ENCODE measurements at regions not wholly inside any gene's neighbourhood (a gene's known extent, or its start where the extent isn't known, plus 50 kb on each side); places are given as distances from the start of the nearest gene placed in this dataset.
"Not testable (repeated sequence)": the region's sequence is repeated elsewhere in the genome, so short reads cannot be mapped to it uniquely, and the experiment has no call there.

- H3K4me1 Mint-ChIP-seq (ENCODE audit: low read depth), result no peaks in the 10 kb centered on the region
- ATAC-seq, result no peak
- no peak overlapping the region for H3K27ac Mint-ChIP-seq
- no peak for DNase-seq
- H3K27me3 Mint-ChIP-seq (ENCODE audit: low read depth), result no peaks in the 10 kb centered on the region
- H3K36me3 Mint-ChIP-seq (ENCODE audit: low read depth), result no peaks in the 10 kb centered on the region
- no peak overlapping the region for H3K4me3 Mint-ChIP-seq
- CTCF ChIA-PET, result no interaction called here
- peaks cover 3% of the 10 kb centered on the region for H3K9me3 Mint-ChIP-seq (ENCODE audit: insufficient read depth)
- POLR2A ChIA-PET, result no interaction called here
Observed at GRCh38 chr2:84126084-84126483, 333.0 kb downstream of the SUCLG1 start.

DNA sequence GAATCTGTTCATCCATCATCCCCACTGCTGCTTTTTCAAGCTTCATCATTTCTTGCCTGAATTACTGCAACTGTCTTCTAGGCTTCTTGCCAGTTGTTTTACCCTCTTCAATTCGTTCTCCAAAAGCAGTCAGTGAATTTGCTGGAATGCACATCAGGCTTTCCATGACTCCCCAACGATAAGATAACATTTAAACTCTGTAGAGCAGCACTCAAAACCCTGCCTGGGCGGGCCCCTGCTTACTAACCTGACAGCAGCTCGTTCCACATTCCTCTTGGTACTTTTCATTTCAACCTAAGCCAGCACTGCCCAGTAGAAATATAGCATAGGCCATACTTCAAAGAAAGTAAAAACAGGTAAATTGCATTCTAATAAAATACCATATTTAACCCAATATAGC is 342.9 kb downstream of the SUCLG1 start:
- Mint-ChIP-seq H3K27me3 (ENCODE audit: low read depth) (peaks cover 2% of the 10 kb centered on the region), H3K36me3 (ENCODE audit: low read depth) (no peaks in the 10 kb centered on the region), H3K4me1 (ENCODE audit: low read depth) (no peaks in the 10 kb centered on the region), H3K9me3 (ENCODE audit: insufficient read depth) (no peaks in the 10 kb centered on the region), H3K4me3 (no peak overlapping the region), H3K27ac (no peak overlapping the region)
- ATAC-seq (no peak), DNase-seq (no peak)
- POLR2A ChIA-PET, result no interaction called here
- CTCF ChIA-PET, result no interaction called here

DNA sequence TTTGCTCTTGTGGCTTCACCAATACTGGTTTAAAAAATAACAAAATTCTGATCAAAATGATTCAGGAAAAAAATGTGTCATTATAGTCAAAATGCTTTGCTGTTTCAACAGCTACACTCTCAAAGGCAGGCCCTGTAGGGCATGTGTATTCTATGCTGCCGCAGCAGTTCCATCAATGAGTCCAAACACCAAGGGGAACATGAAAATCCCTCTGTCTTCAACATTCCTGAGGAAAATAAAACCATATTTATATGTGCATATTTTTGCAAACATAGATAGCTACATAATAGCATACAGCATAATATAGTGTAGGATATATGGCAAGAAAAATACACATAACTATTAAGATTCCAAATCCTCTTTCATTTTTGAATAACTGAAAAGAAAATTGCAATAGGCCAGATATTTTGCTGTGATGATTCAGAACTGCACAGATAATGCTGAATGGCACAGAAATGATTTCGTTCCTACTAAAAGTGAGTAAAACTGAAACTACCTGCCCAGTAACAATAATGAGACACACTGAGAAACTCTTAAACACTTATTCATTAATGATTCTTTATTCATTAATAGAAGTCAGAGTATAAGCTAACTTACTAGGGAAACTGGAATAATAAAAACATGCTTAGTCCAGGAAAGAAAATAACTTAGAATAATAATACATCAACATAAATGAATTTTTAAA is 343.8 kb downstream of the SUCLG1 start:
- H3K27me3 Mint-ChIP-seq (ENCODE audit: low read depth), result peaks cover 2% of the 10 kb centered on the region
- POLR2A ChIA-PET, result no interaction called here
- CTCF ChIA-PET, result no interaction called here

DNA sequence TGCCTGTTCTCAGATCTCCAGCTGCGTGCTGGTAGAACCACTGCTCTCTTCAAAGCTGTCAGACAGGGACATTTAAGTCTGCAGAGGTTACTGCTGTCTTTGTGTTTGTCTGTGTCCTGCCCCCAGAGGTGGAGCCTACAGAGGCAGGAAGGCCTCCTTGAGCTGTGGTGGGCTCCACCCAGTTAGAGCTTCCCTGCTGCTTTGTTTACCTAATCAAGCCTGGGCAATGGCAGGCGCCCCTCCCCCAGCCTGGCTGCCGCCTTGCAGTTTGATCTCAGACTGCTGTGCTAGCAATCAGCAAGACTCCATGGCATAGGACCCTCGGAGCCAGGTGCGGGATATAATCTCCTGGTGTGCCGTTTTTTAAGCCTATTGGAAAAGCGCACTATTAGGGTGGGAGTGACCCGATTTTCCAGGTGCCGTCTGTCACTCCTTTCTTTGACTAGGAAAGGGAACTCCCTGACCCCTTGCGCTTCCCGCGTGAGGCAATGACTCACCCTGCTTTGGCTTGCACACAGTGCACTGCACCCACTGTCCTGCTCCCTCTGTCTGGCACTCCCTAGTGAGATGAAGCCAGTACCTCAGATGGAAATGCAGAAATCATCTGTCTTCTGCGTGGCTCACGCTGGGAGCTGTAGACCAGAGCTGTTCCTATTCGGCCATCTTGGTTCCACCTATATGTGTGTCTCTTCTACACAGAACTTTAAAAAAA is 355.1 kb downstream of the SUCLG1 start:
- H3K4me1 Mint-ChIP-seq (ENCODE audit: low read depth); CTCF ChIA-PET: not testable (repeated sequence)

More for the DNA sequence above, 343.8 kb downstream of the SUCLG1 start:
- no peaks in the 10 kb centered on the region for H3K36me3 Mint-ChIP-seq (ENCODE audit: low read depth)
- H3K4me1 Mint-ChIP-seq (ENCODE audit: low read depth), result no peaks in the 10 kb centered on the region
- H3K27ac Mint-ChIP-seq, result no peak overlapping the region
- DNase-seq (no peak), ATAC-seq (no peak)
- H3K4me3 Mint-ChIP-seq, result no peak overlapping the region
- no peaks in the 10 kb centered on the region for H3K9me3 Mint-ChIP-seq (ENCODE audit: insufficient read depth)

DNA sequence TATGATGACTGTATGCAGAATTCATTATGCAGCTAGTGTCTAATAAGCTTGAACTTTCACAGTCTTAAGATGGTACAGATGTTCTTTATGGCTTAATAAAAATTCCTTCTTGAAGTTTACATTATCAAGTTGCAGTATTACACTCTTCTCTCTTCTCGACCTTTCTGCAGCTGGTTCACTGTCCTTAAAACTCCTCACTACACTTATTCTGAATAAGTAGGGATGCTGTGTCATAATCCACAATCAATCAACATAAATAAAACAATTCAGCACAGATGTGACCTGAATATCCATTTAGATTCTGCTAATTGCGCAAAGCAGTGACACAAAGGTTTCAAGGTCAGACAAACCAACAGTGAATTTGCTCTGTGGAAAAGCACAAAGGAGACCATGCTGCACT is 356.8 kb downstream of the SUCLG1 start:
- ChIA-PET POLR2A (no interaction called here), CTCF (interaction anchor here (0.9 kb wide), 1 partner anchor 24 kb away, joined by 3 read pairs; no protein-coding TSS in a partner anchor)
- Mint-ChIP-seq H3K27ac (no peak overlapping the region), H3K27me3 (ENCODE audit: low read depth) (no peaks in the 10 kb centered on the region), H3K4me1 (ENCODE audit: low read depth) (no peaks in the 10 kb centered on the region), H3K36me3 (ENCODE audit: low read depth) (no peaks in the 10 kb centered on the region), H3K9me3 (ENCODE audit: insufficient read depth) (no peaks in the 10 kb centered on the region), H3K4me3 (no peak overlapping the region)
- DNase-seq (no peak), ATAC-seq (no peak)

More for the DNA sequence above, 355.1 kb downstream of the SUCLG1 start:
- ATAC-seq; H3K9me3 Mint-ChIP-seq (ENCODE audit: insufficient read depth); H3K4me3 Mint-ChIP-seq; H3K36me3 Mint-ChIP-seq (ENCODE audit: low read depth); DNase-seq; POLR2A ChIA-PET; H3K27me3 Mint-ChIP-seq (ENCODE audit: low read depth); H3K27ac Mint-ChIP-seq: not testable (repeated sequence)

- POLR2A ChIA-PET, result no interaction called here
- ATAC-seq (no peak), DNase-seq (no peak)
- peaks cover 2% of the 10 kb centered on the region for H3K27me3 Mint-ChIP-seq (ENCODE audit: low read depth)
- no peak overlapping the region for H3K27ac Mint-ChIP-seq
- no peak overlapping the region for H3K4me3 Mint-ChIP-seq
- H3K4me1 Mint-ChIP-seq (ENCODE audit: low read depth), result no peaks in the 10 kb centered on the region
- CTCF ChIA-PET, result no interaction called here
- no peaks in the 10 kb centered on the region for H3K36me3 Mint-ChIP-seq (ENCODE audit: low read depth)
- H3K9me3 Mint-ChIP-seq (ENCODE audit: insufficient read depth), result no peaks in the 10 kb centered on the region
Observed at GRCh38 chr2:84088656-84089055, 370.4 kb downstream of the SUCLG1 start.

DNA sequence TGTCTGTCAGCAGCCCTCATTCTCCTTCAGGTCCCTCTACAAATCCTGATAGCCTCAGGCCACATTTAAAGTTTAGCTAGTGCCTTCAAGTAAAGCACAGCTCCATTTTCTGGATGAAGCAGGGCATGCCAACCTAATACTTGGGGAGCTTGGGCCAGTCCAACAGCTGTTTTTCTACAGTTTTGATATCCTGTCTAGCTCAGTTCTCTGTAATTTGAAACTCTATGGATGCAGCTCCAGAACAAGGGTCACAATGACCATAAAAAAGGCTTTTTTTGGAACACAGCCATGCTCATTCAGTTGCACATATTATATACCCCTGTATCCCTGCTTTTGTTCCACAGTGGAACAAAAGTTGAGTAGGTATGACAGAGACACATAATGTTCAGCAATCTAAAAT is 373.5 kb downstream of the SUCLG1 start:
- no peak overlapping the region for H3K27ac Mint-ChIP-seq
- POLR2A ChIA-PET, result no interaction called here
- no peaks in the 10 kb centered on the region for H3K36me3 Mint-ChIP-seq (ENCODE audit: low read depth)
- DNase-seq, result no peak
- no peaks in the 10 kb centered on the region for H3K9me3 Mint-ChIP-seq (ENCODE audit: insufficient read depth)
- no peak overlapping the region for H3K4me3 Mint-ChIP-seq
- H3K27me3 Mint-ChIP-seq (ENCODE audit: low read depth), result peaks cover 2% of the 10 kb centered on the region
- ATAC-seq, result no peak
- CTCF ChIA-PET, result no interaction called here
- H3K4me1 Mint-ChIP-seq (ENCODE audit: low read depth), result no peaks in the 10 kb centered on the region

GRCh38 chr2:84084856-84085255 is 374.2 kb downstream of the SUCLG1 start:
- no peaks in the 10 kb centered on the region for H3K4me1 Mint-ChIP-seq (ENCODE audit: low read depth)
- DNase-seq (no peak), ATAC-seq (no peak)
- H3K36me3 Mint-ChIP-seq (ENCODE audit: low read depth), result no peaks in the 10 kb centered on the region
- no peak overlapping the region for H3K27ac Mint-ChIP-seq
- peaks cover 2% of the 10 kb centered on the region for H3K27me3 Mint-ChIP-seq (ENCODE audit: low read depth)
- no peak overlapping the region for H3K4me3 Mint-ChIP-seq
- POLR2A ChIA-PET, result no interaction called here
- CTCF ChIA-PET, result interaction anchor here (1.0 kb wide), 1 partner anchor 218 kb away, joined by 3 read pairs; no protein-coding TSS in a partner anchor
- no peaks in the 10 kb centered on the region for H3K9me3 Mint-ChIP-seq (ENCODE audit: insufficient read depth)

- ATAC-seq, result no peak
- no peak for DNase-seq
- CTCF ChIA-PET, result interaction anchor here (1.0 kb wide), 1 partner anchor 219 kb away, joined by 3 read pairs; no protein-coding TSS in a partner anchor
- Mint-ChIP-seq H3K9me3 (ENCODE audit: insufficient read depth) (no peaks in the 10 kb centered on the region), H3K36me3 (ENCODE audit: low read depth) (no peaks in the 10 kb centered on the region), H3K27ac (no peak overlapping the region), H3K4me1 (ENCODE audit: low read depth) (no peaks in the 10 kb centered on the region), H3K27me3 (ENCODE audit: low read depth) (peaks cover 2% of the 10 kb centered on the region), H3K4me3 (no peak overlapping the region)
- POLR2A ChIA-PET, result no interaction called here
Observed at GRCh38 chr2:84083984-84084383, 375.1 kb downstream of the SUCLG1 start.

- no peaks in the 10 kb centered on the region for H3K36me3 Mint-ChIP-seq (ENCODE audit: low read depth)
- no peaks in the 10 kb centered on the region for H3K27me3 Mint-ChIP-seq (ENCODE audit: low read depth)
- no peaks in the 10 kb centered on the region for H3K9me3 Mint-ChIP-seq (ENCODE audit: insufficient read depth)
- ATAC-seq (no peak), DNase-seq (no peak)
- H3K4me3 Mint-ChIP-seq, result no peak overlapping the region
- POLR2A ChIA-PET, result no interaction called here
- H3K4me1 Mint-ChIP-seq (ENCODE audit: low read depth), result no peaks in the 10 kb centered on the region
- H3K27ac Mint-ChIP-seq, result no peak overlapping the region
- CTCF ChIA-PET, result interaction anchor here (1.0 to 1.1 kb wide), 2 partner anchors 24 to 56 kb away, joined by 3 read pairs; no protein-coding TSS in a partner anchor
Observed at GRCh38 chr2:84078471-84078870, 380.6 kb downstream of the SUCLG1 start.

GRCh38 chr2:84077496-84077895 is 381.6 kb downstream of the SUCLG1 start:
- no peak overlapping the region for H3K27ac Mint-ChIP-seq
- H3K27me3 Mint-ChIP-seq (ENCODE audit: low read depth), result no peaks in the 10 kb centered on the region
- no peaks in the 10 kb centered on the region for H3K4me1 Mint-ChIP-seq (ENCODE audit: low read depth)
- H3K9me3 Mint-ChIP-seq (ENCODE audit: insufficient read depth), result no peaks in the 10 kb centered on the region
- no peaks in the 10 kb centered on the region for H3K36me3 Mint-ChIP-seq (ENCODE audit: low read depth)
- DNase-seq (peak; percentile 27), ATAC-seq (no peak)
- ChIA-PET CTCF (interaction anchor here (1.1 kb wide), 1 partner anchor 25 kb away, joined by 3 read pairs; no protein-coding TSS in a partner anchor), POLR2A (interaction anchor here (0.6 kb wide), 1 partner anchor 388 kb away, joined by 3 read pairs; no protein-coding TSS in a partner anchor)
- no peak overlapping the region for H3K4me3 Mint-ChIP-seq

GRCh38 chr2:84071050-84071449 is 388.0 kb downstream of the SUCLG1 start:
- no peak overlapping the region for H3K4me3 Mint-ChIP-seq
- POLR2A ChIA-PET, result no interaction called here
- no peaks in the 10 kb centered on the region for H3K9me3 Mint-ChIP-seq (ENCODE audit: insufficient read depth)
- H3K27ac Mint-ChIP-seq, result no peak overlapping the region
- ATAC-seq (no peak), DNase-seq (no peak)
- CTCF ChIA-PET, result no interaction called here
- no peaks in the 10 kb centered on the region for H3K36me3 Mint-ChIP-seq (ENCODE audit: low read depth)
- H3K4me1 Mint-ChIP-seq (ENCODE audit: low read depth), result no peaks in the 10 kb centered on the region
- peaks cover 3% of the 10 kb centered on the region for H3K27me3 Mint-ChIP-seq (ENCODE audit: low read depth)

Measured in activated CD8-positive, alpha-beta T cell treated with anti-CD3 and anti-CD28 coated beads, Interleukin-2, amount 10 ng/mL, durations not matched to agents 7 days and 5 days (primary cell).